ENCODE measurements at regions not wholly inside any gene's neighbourhood (a gene's known extent, or its start where the extent isn't known, plus 50 kb on each side); places are given as distances from the start of the nearest gene placed in this dataset.
"Not testable (repeated sequence)": the region's sequence is repeated elsewhere in the genome, so short reads cannot be mapped to it uniquely, and the experiment has no call there.

GRCh38 chr11:25252854-25253253 lies 756.0 kb downstream of the LUZP2 start:
- Histone ChIP-seq H3K36me3 (ENCODE audit: insufficient read depth, low read length) (no peaks in the 10 kb centered on the region), H2AFZ (ENCODE audit: low read length) (no peak overlapping the region), H3K4me2 (ENCODE audit: low read length) (no peak overlapping the region), H3K4me1 (ENCODE audit: insufficient read depth, low read length, poor library complexity, severe bottlenecking) (no peaks in the 10 kb centered on the region), H3K27ac (ENCODE audit: low read depth, low read length, poor library complexity, severe bottlenecking) (no peak overlapping the region), H3K79me2 (ENCODE audit: insufficient read depth, low read depth, low read length) (no peaks in the 10 kb centered on the region), H3K9me3 (ENCODE audit: low read length) (no peaks in the 10 kb centered on the region), H3K4me3 (ENCODE audit: low read depth, low read length, poor library complexity, severe bottlenecking) (no peak overlapping the region), H4K20me1 (ENCODE audit: insufficient read depth, low read length) (no peaks in the 10 kb centered on the region), H3K9me2 (ENCODE audit: insufficient read depth, low read length) (no peaks in the 10 kb centered on the region)
- intact Hi-C loops (cut with micrococcal nuclease; ENCODE audit: unreplicated experiment), result no loop called here
- BruUV-seq (replicated peaks), result no TSS peak
- no peak for TF ChIP-seq EZH2phosphoT487 (IDR thresholded peaks at IDR 0.05; ENCODE audit: borderline replicate concordance, low read depth, low read length)
- no peak for TF ChIP-seq CTCF (conservative IDR thresholded peaks at IDR 0.05; ENCODE audit: low read length)
- CTCF ChIA-PET (ENCODE audit: unreplicated experiment), result no interaction called here
- DNase-seq (ENCODE audit: low spot score), result no peak
- POLR2A ChIA-PET, result interaction anchor here (0.7 kb wide), 1 partner anchor 671 kb away, joined by 3 read pairs; no protein-coding TSS in a partner anchor

- not testable (repeated sequence) for DNase-seq (ENCODE audit: low spot score); H4K20me1 ChIP-seq (ENCODE audit: insufficient read depth, low read length)
These were observed 767.0 kb downstream of the LUZP2 start for GRCh38 chr11:25263861-25264260.

GRCh38 chr11:25271301-25271700 lies 774.4 kb downstream of the LUZP2 start:
- Histone ChIP-seq H3K9me3 (ENCODE audit: low read length) (no peaks in the 10 kb centered on the region), H3K4me3 (ENCODE audit: low read depth, low read length, poor library complexity, severe bottlenecking) (no peak overlapping the region), H3K4me1 (ENCODE audit: insufficient read depth, low read length, poor library complexity, severe bottlenecking) (no peaks in the 10 kb centered on the region), H4K20me1 (ENCODE audit: insufficient read depth, low read length) (no peaks in the 10 kb centered on the region), H3K36me3 (ENCODE audit: insufficient read depth, low read length) (no peaks in the 10 kb centered on the region), H2AFZ (ENCODE audit: low read length) (no peak overlapping the region), H3K4me2 (ENCODE audit: low read length) (no peak overlapping the region), H3K9me2 (ENCODE audit: insufficient read depth, low read length) (no peaks in the 10 kb centered on the region), H3K79me2 (ENCODE audit: insufficient read depth, low read depth, low read length) (no peaks in the 10 kb centered on the region), H3K27ac (ENCODE audit: low read depth, low read length, poor library complexity, severe bottlenecking) (no peak overlapping the region)
- no peak for DNase-seq (ENCODE audit: low spot score)
- intact Hi-C loops (cut with micrococcal nuclease; ENCODE audit: unreplicated experiment), result no loop called here
- ChIA-PET CTCF (ENCODE audit: unreplicated experiment) (no interaction called here), POLR2A (no interaction called here)
- no TSS peak for BruUV-seq (replicated peaks)
- TF ChIP-seq CTCF (conservative IDR thresholded peaks at IDR 0.05; ENCODE audit: low read length), result no peak
- TF ChIP-seq EZH2phosphoT487 (IDR thresholded peaks at IDR 0.05; ENCODE audit: borderline replicate concordance, low read depth, low read length), result no peak

More at GRCh38 chr11:25263861-25264260, 767.0 kb downstream of the LUZP2 start:
- H3K9me2 ChIP-seq (ENCODE audit: insufficient read depth, low read length); H2AFZ ChIP-seq (ENCODE audit: low read length); H3K4me3 ChIP-seq (ENCODE audit: low read depth, low read length, poor library complexity, severe bottlenecking); H3K4me2 ChIP-seq (ENCODE audit: low read length); H3K79me2 ChIP-seq (ENCODE audit: insufficient read depth, low read depth, low read length); H3K36me3 ChIP-seq (ENCODE audit: insufficient read depth, low read length); BruUV-seq (replicated peaks); intact Hi-C loops (cut with micrococcal nuclease; ENCODE audit: unreplicated experiment); CTCF ChIA-PET (ENCODE audit: unreplicated experiment); H3K27ac ChIP-seq (ENCODE audit: low read depth, low read length, poor library complexity, severe bottlenecking); POLR2A ChIA-PET; H3K9me3 ChIP-seq (ENCODE audit: low read length); H3K4me1 ChIP-seq (ENCODE audit: insufficient read depth, low read length, poor library complexity, severe bottlenecking): not testable (repeated sequence)
